Right lobe of liver (tissue), 6 donors: ENCODE measurements at regions not wholly inside any gene's neighbourhood (a gene's known extent, or its start where the extent isn't known, plus 50 kb on each side); places are given as distances from the start of the nearest gene placed in this dataset.
A peak's percentile ranks its signal among the peaks of the same experiment; 100 is the strongest.

Experiments used
- ATAC-seq, 4 donors: fragments of 200-7000 bp; cut with Tn5 transposase; one replicate each; pipeline ENCODE4 v1.9.1; 2020; ENCODE audit warnings: mild to moderate bottlenecking in 4 of 4, moderate library complexity in 4 of 4
- DNase-seq, 3 donors: peaks; one replicate each; pipeline ENCODE4 v3.0.0-alpha.2; 2020
- H3K27ac ChIP-seq, 3 donors: fragments of 200-600 bp; one replicate each; pipeline ENCODE4 v1.8.0; 2022
- H3K27me3 ChIP-seq, 2 donors: fragments of 200-600 bp; one replicate each; pipeline ENCODE4 v1.8.0; 2022
- H3K36me3 ChIP-seq, 4 donors: fragments of 200-600 bp; sonication (generic) in 1 of 4; one replicate each; pipeline versions ENCODE4 v1.5.1 to v1.8.0; 2017 to 2022; ENCODE audit warnings: control low read depth in 1 of 4
- H3K4me1 ChIP-seq, 4 donors: fragments of 200-600 bp; sonication (generic) in 1 of 4; one replicate each; pipeline versions ENCODE4 v1.5.1 to v1.8.0; 2017 to 2022; ENCODE audit warnings: control low read depth in 1 of 4
- H3K4me3 ChIP-seq, 3 donors: fragments of 200-600 bp; one replicate each; pipeline ENCODE4 v1.8.0; 2022
- H3K9me3 ChIP-seq, 4 donors: fragments of 200-600 bp; sonication (generic) in 1 of 4; one replicate each; pipeline versions ENCODE4 v1.5.1 to v1.8.0; 2017 to 2022; ENCODE audit warnings: control low read depth in 1 of 4
- POLR2A ChIP-seq: fragments of 450-650 bp; IDR thresholded peaks from one replicate; pipeline ENCODE4 v1.6.1; 2017; ENCODE audit warnings: antibody characterized with exemption, mild to moderate bottlenecking
- WGBS: methylation state at CpG from one replicate; pipeline ENCODE4 v1.1.6; 2018; ENCODE audit warnings: low coverage, low lambda C conversion rate; ENCODE audit not compliant: insufficient coverage; ENCODE audit errors: missing lambda C conversion rate; 5-methylcytosine and 5-hydroxymethylcytosine counted together
- intact Hi-C, 2 donors: fragments of 100-400 bp; cut with DNase I; formaldehyde crosslinking; loops; one replicate each; pipeline versions ENCODE4 v1.11.2 to v1.14.1; 2022
- TF ChIP-seq, protein P1 (sequence below), 4 donors: fragments of 200-600 bp in 3 of 4; fragments of 450-650 bp in 1 of 4; IDR thresholded peaks; one replicate each; pipeline versions ENCODE4 v1.5.1 to v1.8.0; 2016 to 2022; ENCODE audit warnings: antibody characterized with exemption in 4 of 4, mild to moderate bottlenecking in 2 of 4
- donor health status: DM: no; HTN: yes; CAD: no.
- donor health status: DM: no; HTN: no; CAD: no.
- donor health status: DM: no; HTN: no; CAD: no.
- donor health status: DM: no; HTN: yes; CAD: no.
- donor health status: DM: no; HTN: yes; CAD: no.

DNA sequence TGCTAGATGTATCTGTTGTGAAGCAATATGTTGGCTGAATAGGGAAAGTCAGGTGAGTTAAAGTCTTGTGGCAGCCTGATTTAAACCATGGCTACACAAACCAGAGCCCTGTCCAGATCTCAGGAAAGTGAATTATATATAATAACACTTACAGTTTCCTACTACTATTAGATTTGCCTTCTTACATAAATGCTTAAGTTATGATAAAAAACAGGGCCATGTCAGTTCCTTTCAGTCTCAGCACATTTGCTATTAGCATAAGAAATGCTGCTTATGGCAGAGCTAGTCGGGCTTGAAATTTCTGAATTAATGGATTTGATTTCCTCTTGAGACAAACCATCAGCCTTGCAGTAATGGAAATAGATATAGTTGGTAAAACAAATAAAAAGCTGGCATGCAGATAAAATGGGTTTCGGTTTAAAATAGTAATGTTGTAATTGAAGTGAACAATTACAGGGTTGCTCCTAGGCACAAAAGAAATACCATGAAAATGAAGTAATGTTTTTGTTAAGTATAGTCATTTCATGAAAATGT is 664.2 kb upstream of the ZNF608 start:
- H3K27ac ChIP-seq = peak overlapping the region in 1 of 3 donors; percentile 40
- H3K4me1 ChIP-seq = peaks cover 0 to 8% (median 3%) of the 10 kb centered on the region in 4 donors
- no peak for DNase-seq

DNA sequence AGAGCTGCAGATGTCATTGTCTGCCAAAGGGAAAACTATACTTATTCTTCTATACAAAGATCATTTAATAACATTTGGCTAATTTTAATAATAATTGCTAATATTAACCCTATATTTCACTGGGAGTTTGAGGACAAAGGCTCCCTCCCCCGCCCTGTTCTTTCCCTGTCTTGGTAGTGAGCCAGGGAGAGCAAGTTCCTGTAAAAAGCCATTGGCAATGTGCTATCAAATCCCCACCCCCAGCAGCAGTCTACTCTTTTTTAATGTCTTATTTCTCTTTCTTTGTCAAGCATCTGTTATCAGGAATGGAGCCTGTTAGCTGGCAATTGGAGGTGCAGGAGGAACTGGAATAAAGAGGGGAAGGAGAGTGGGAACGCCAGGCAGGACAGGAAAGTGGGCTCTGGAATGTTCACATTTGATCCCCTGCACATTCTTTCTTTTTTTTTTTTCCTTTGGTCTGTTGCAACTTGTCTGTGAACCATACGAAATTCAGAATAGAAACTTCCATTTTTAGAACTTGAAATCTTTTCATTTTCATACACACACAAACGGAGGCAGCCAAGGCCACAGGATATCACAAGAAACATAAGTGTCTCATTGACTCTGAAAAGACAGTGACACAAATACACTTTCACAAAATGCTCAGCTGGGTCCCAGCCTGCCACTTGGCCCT is 664.8 kb upstream of the ZNF608 start:
- peak overlapping the region in 2 of 3 donors; percentile 38 to 40 for H3K27ac ChIP-seq
- WGBS = 31% methylated on average over 4 of the region's 4 CpGs
- intact Hi-C loops = no loop called here
- no peaks in the 10 kb centered on the region for H3K36me3 ChIP-seq
- ATAC-seq = peak in 2 of 4 donors; percentile 35 to 49
- DNase-seq = no peak
- H3K4me3 ChIP-seq = no peak overlapping the region
- TF ChIP-seq, protein P1, sequence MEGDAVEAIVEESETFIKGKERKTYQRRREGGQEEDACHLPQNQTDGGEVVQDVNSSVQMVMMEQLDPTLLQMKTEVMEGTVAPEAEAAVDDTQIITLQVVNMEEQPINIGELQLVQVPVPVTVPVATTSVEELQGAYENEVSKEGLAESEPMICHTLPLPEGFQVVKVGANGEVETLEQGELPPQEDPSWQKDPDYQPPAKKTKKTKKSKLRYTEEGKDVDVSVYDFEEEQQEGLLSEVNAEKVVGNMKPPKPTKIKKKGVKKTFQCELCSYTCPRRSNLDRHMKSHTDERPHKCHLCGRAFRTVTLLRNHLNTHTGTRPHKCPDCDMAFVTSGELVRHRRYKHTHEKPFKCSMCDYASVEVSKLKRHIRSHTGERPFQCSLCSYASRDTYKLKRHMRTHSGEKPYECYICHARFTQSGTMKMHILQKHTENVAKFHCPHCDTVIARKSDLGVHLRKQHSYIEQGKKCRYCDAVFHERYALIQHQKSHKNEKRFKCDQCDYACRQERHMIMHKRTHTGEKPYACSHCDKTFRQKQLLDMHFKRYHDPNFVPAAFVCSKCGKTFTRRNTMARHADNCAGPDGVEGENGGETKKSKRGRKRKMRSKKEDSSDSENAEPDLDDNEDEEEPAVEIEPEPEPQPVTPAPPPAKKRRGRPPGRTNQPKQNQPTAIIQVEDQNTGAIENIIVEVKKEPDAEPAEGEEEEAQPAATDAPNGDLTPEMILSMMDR (IDR thresholded peaks at IDR 0.05) = no peak
- TF ChIP-seq POLR2A = no peak
- H3K9me3 ChIP-seq = no peaks in the 10 kb centered on the region
- peaks cover 0 to 8% (median 3%) of the 10 kb centered on the region in 4 donors for H3K4me1 ChIP-seq
- H3K27me3 ChIP-seq = no peaks in the 10 kb centered on the region

More for the DNA sequence above, 664.2 kb upstream of the ZNF608 start:
- no peak for TF ChIP-seq POLR2A
- TF ChIP-seq, protein P1 (IDR thresholded peaks at IDR 0.05) = no peak
- no peak overlapping the region for H3K4me3 ChIP-seq
- no peaks in the 10 kb centered on the region for H3K36me3 ChIP-seq
- WGBS = 36% methylated on average over 2 of the region's 2 CpGs
- ATAC-seq = peak in 1 of 4 donors; percentile 21
- H3K27me3 ChIP-seq = no peaks in the 10 kb centered on the region
- intact Hi-C loops = no loop called here
- no peaks in the 10 kb centered on the region for H3K9me3 ChIP-seq

DNA sequence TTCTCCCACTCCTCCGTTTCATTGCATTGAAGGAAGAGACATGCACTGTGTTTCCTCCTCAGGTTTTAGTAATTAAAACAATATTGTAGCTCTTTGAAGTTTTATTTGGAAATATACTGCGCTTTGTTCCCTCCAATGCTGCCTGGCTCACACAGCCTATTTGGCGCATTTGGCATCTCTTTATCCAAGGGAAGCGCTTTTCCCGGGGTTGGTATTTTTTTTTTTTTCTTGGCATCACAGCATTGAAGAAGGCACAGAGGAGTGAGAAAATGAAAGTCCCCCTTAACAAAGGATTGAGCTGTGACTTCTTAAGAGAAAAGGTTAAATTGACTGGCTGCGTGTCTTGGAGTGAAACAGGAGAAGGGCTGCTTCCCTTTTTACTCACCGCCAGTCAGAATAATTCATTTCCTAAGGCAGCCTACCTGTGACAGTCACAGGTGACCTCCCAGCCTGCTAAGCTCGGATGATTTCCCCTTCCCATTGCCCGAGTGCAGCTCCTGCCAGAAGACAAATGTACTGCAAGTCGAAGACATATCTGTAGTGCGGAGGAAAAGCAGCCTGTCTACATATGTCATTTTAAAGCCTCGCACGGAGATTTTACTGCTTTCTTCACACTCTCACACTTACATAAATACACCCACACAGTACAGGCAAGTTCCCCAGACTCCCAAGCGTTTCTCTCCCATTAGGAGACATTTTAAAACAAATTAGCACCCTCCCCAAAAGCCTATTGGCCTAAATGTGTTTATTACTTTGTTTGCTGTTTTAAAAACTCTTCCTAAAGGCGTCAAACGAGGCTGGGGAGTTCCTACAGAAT is 665.5 kb upstream of the ZNF608 start:
- Histone ChIP-seq H3K4me3 (no peak overlapping the region), H3K27me3 (no peaks in the 10 kb centered on the region), H3K4me1 (peaks cover 0 to 8% (median 3%) of the 10 kb centered on the region in 4 donors), H3K9me3 (no peaks in the 10 kb centered on the region), H3K36me3 (no peaks in the 10 kb centered on the region), H3K27ac (peak overlapping the region in 2 of 3 donors; percentile 38 to 40)
- intact Hi-C loops = no loop called here
- DNase-seq = no peak
- WGBS = 52% methylated on average over 16 of the region's 16 CpGs
- ATAC-seq = no peak
- TF ChIP-seq POLR2A = no peak
- TF ChIP-seq, protein P1 (IDR thresholded peaks at IDR 0.05) = no peak

DNA sequence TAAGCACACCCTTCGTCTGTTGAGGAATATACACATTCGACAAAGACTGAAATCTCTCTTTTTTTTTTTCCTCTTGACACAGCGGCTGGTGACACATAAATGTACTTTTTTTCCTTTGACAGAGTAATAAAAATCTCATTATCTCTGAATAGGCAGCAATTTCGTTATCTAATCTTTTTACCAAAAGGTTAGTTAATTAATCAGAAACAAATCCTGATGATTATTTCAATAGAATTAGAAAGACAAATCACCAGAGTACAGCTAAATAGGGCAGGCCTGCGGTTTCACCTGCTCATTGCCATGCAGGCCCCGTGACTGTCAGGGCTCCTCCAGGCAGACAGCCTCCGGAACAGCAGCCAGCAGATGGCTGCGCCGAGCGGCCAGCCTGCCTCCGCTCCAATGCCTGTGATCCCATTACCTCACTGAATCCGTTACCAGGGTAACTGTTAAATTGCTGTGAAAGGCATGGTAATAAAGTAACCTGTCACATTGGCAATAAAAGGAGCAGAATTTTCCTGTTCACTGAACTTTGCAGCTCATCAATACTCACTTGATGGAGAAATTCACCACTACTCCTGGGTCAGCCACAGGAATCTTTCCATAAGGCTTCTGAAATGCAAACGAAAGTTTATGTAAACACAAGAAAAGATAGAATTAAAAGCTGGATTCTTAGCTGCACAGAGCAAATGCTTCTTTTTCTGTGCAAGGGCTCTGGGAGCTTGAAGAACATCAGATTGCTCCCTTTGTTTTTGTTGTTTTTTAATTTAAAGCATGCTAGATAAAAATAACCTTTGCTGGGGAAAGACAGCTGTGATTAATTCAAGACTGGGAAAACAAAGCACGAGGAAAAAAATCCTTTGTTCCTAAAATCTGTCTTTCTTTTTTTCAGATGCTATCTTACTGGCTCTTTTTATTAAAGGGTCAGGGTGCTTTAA is 666.4 kb upstream of the ZNF608 start:
- ATAC-seq (peak in 3 of 4 donors; percentile 14 to 65 (median 47)), DNase-seq (peak in 2 of 3 donors; percentile 25 to 56)
- 55% methylated on average over 14 of the region's 14 CpGs for WGBS
- Histone ChIP-seq H3K9me3 (no peaks in the 10 kb centered on the region), H3K27ac (peak overlapping the region in 1 of 3 donors; percentile 40), H3K27me3 (no peaks in the 10 kb centered on the region), H3K36me3 (no peaks in the 10 kb centered on the region), H3K4me1 (peaks cover 0 to 8% (median 3%) of the 10 kb centered on the region in 4 donors), H3K4me3 (no peak overlapping the region)
- no peak for TF ChIP-seq POLR2A
- TF ChIP-seq, protein P1 (IDR thresholded peaks at IDR 0.05) = peak in 1 of 4 donors; percentile 18
- intact Hi-C loops = no loop called here
